ENCODE measurements at regions not wholly inside any gene's neighbourhood (a gene's known extent, or its start where the extent isn't known, plus 50 kb on each side); places are given as distances from the start of the nearest gene placed in this dataset.

DNA sequence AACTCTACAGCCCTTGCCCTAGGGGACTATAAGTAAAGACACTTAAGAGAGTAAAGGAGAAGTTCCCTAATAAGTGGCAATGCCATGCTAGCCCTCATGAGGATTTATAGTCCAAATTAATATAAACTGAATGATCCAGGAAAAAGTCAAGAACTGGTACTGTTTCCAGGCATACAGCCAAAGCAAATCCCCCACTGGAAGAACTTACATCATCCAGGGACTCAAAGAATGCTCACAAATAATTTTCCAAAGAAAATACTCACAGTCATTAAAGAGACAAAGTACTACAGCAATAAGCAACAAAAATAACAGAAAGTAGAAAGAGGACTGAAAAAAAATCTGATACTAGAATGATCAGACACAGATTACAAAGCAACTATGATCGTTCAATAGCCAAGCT lies 79.7 kb upstream of the RAP1B start:
- Histone ChIP-seq H3K36me3 (no peaks in the 10 kb centered on the region), H3K4me1 (peaks cover 0 to 22% (median 5%) of the 10 kb centered on the region in 4 donors), H3K9me3 (peaks cover 0 to 4% (median 0%) of the 10 kb centered on the region in 4 donors), H3K27ac (peak overlapping the region in 2 of 4 donors; percentile 21 to 46), H3K4me3 (no peak overlapping the region), H3K27me3 (no peaks in the 10 kb centered on the region)
- intact Hi-C loops (cut with DNase I): no loop called here
- WGBS, 2 donors: 81 to 92% methylated on average over 1 of the region's 1 CpG
- TF ChIP-seq, protein P1, sequence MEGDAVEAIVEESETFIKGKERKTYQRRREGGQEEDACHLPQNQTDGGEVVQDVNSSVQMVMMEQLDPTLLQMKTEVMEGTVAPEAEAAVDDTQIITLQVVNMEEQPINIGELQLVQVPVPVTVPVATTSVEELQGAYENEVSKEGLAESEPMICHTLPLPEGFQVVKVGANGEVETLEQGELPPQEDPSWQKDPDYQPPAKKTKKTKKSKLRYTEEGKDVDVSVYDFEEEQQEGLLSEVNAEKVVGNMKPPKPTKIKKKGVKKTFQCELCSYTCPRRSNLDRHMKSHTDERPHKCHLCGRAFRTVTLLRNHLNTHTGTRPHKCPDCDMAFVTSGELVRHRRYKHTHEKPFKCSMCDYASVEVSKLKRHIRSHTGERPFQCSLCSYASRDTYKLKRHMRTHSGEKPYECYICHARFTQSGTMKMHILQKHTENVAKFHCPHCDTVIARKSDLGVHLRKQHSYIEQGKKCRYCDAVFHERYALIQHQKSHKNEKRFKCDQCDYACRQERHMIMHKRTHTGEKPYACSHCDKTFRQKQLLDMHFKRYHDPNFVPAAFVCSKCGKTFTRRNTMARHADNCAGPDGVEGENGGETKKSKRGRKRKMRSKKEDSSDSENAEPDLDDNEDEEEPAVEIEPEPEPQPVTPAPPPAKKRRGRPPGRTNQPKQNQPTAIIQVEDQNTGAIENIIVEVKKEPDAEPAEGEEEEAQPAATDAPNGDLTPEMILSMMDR (IDR thresholded peaks at IDR 0.05): no peak
- no peak for TF ChIP-seq EP300 (IDR thresholded peaks at IDR 0.05)
- no peak for TF ChIP-seq POLR2A (IDR thresholded peaks at IDR 0.05)
- no peak for TF ChIP-seq POLR2AphosphoS5 (IDR thresholded peaks at IDR 0.05)
- DNase-seq: no peak

DNA sequence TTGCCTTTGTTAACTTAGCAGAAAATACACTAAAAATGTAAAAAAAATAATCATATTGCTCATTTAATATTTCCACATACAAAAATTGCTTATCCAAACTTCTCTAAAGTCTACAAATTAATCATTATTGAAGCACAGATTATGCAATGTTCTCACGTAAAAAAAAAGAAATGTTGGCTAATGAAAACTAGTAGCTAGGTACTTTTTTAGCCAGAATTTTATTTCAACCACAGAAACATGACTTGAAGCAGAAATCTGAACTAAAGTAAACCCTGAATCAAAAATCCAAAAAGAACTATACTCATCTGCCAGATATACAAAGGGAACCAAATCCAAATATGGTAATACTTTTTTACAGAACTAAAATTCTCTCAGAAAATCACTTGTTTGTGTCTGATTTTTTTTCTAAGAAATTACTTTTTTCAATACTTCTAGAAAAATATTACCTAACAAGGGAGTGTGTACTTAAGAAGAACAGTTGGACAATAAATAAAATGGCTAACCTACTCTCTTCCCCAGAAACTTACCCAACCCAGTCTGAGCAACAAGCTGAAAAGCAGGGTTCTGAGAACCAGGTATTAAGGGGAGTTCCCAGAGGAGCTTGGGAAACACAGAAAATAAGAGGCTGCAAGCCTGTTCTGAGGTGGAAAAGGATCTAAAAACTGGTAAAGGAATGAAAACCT lies 78.4 kb upstream of the RAP1B start:
- WGBS, 2 donors: 73 to 74% methylated on average over 1 of the region's 1 CpG
- no peak for TF ChIP-seq EP300 (IDR thresholded peaks at IDR 0.05)
- peak in 3 of 4 donors; percentile 21 to 23 (median 22) for TF ChIP-seq POLR2AphosphoS5 (IDR thresholded peaks at IDR 0.05)
- H3K9me3 ChIP-seq: peaks cover 0 to 4% (median 0%) of the 10 kb centered on the region in 4 donors
- no peak for DNase-seq
- H3K4me3 ChIP-seq: no peak overlapping the region
- intact Hi-C loops (cut with DNase I): no loop called here
- H3K27me3 ChIP-seq: no peaks in the 10 kb centered on the region
- H3K4me1 ChIP-seq: peaks cover 0 to 22% (median 5%) of the 10 kb centered on the region in 4 donors
- no peaks in the 10 kb centered on the region for H3K36me3 ChIP-seq
- H3K27ac ChIP-seq: peak overlapping the region in 2 of 4 donors; percentile 12 to 17

DNA sequence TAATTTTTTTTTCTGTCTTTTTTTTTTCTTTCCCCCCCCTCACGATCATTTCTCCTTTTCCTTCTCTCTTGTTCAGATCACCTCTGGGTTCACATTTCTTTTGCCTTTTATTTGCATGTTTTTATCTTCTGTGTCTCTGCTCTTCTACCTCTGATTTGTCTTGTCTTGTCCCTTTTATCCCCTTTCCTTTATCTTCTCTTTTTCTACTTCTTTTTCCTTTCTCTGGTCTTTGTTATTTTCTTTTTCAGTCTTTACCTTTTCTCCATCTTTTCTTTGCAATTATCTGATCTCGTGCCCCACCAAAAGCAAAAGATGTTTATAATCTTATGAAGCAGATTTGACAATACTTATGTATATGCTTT lies 77.8 kb upstream of the RAP1B start:
- H3K27ac ChIP-seq: peak overlapping the region in 2 of 4 donors; percentile 12 to 17
- no peak overlapping the region for H3K4me3 ChIP-seq
- DNase-seq: no peak
- H3K4me1 ChIP-seq: peaks cover 0 to 22% (median 5%) of the 10 kb centered on the region in 4 donors
- H3K36me3 ChIP-seq: no peaks in the 10 kb centered on the region
- intact Hi-C loops (cut with DNase I): no loop called here
- TF ChIP-seq, protein P1 (IDR thresholded peaks at IDR 0.05): no peak
- TF ChIP-seq POLR2A (IDR thresholded peaks at IDR 0.05) (no peak), EP300 (IDR thresholded peaks at IDR 0.05) (no peak), POLR2AphosphoS5 (IDR thresholded peaks at IDR 0.05) (no peak)
- no peaks in the 10 kb centered on the region for H3K27me3 ChIP-seq
- WGBS, 2 donors: 77 to 80% methylated on average over 2 of the region's 2 CpGs
- H3K9me3 ChIP-seq: peaks cover 0 to 4% (median 0%) of the 10 kb centered on the region in 4 donors

GRCh38 chr12:68534108-68534507 lies 76.6 kb upstream of the RAP1B start:
- no peak overlapping the region for H3K4me3 ChIP-seq
- TF ChIP-seq POLR2AphosphoS5 (IDR thresholded peaks at IDR 0.05) (no peak), EP300 (IDR thresholded peaks at IDR 0.05) (no peak), POLR2A (IDR thresholded peaks at IDR 0.05) (no peak)
- TF ChIP-seq, protein P1 (IDR thresholded peaks at IDR 0.05): no peak
- H3K27ac ChIP-seq: no peak overlapping the region
- DNase-seq: no peak
- no peaks in the 10 kb centered on the region for H3K27me3 ChIP-seq
- intact Hi-C loops (cut with DNase I): no loop called here
- 97 to 98% methylated on average over 5 of the region's 5 CpGs for WGBS, 2 donors
- H3K9me3 ChIP-seq: peaks cover 0 to 4% (median 0%) of the 10 kb centered on the region in 4 donors
- H3K36me3 ChIP-seq: no peaks in the 10 kb centered on the region
- H3K4me1 ChIP-seq: peaks cover 0 to 23% (median 6%) of the 10 kb centered on the region in 4 donors

- no peak for DNase-seq
- no peak for TF ChIP-seq POLR2A (IDR thresholded peaks at IDR 0.05)
- TF ChIP-seq POLR2AphosphoS5 (IDR thresholded peaks at IDR 0.05): no peak
- TF ChIP-seq, protein P1 (IDR thresholded peaks at IDR 0.05): no peak
- no peak for TF ChIP-seq EP300 (IDR thresholded peaks at IDR 0.05)
- no peaks in the 10 kb centered on the region for H3K27me3 ChIP-seq
- H3K4me3 ChIP-seq: no peak overlapping the region
- H3K9me3 ChIP-seq: peaks cover 0 to 4% (median 0%) of the 10 kb centered on the region in 4 donors
- H3K27ac ChIP-seq: no peak overlapping the region
- H3K36me3 ChIP-seq: no peaks in the 10 kb centered on the region
- H3K4me1 ChIP-seq: peaks cover 0 to 16% (median 6%) of the 10 kb centered on the region in 4 donors
- intact Hi-C loops (cut with DNase I): no loop called here
- WGBS, 2 donors: 89 to 95% methylated on average over 6 of the region's 6 CpGs
Observed at GRCh38 chr12:68536885-68537485, 73.7 kb upstream of the RAP1B start.
